ENCODE measurements at regions not wholly inside any gene's neighbourhood (a gene's known extent, or its start where the extent isn't known, plus 50 kb on each side); places are given as distances from the start of the nearest gene placed in this dataset.
"Not testable (repeated sequence)": the region's sequence is repeated elsewhere in the genome, so short reads cannot be mapped to it uniquely, and the experiment has no call there.

DNA sequence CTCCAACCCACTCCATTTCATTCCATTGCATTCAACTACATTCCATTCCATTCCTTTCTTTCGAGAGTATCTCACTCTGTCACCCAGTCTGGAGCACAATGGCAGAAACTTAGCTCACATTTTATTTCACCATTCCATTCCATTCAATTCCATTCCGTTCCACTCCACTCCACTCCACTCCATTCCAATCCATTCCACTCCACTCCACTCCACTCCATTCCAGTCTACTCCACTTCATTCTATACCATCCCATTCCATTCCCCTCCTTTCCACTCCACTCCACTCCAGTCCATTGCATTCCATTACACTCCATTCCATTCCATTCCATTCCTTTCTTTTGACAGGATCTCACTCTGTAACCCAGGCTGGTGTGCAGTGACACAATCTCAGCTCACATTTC, 1466.3 kb downstream of the TSPY10 start:
- H2BK12ac ChIP-seq (ENCODE audit: insufficient read length, low read depth, low read length): no peak overlapping the region
- Mint-ChIP-seq H3K27me3 (ENCODE audit: low read depth) (no peaks in the 10 kb centered on the region), H3K9me3 (peaks cover 88 to 99% of the 10 kb centered on the region in 2 experiments), H3K4me3 (no peak overlapping the region), H3K36me3 (ENCODE audit: insufficient read depth in 1 of 3, low read depth in 3 of 3) (peaks cover 16 to 43% (median 26%) of the 10 kb centered on the region in 3 experiments; a peak in 5 of 7 replicates), H3K4me1 (no peaks in the 10 kb centered on the region), H3K27ac (no peak overlapping the region)
- H3K79me1 ChIP-seq (ENCODE audit: insufficient read depth, low read depth, low read length, poor library complexity, severe bottlenecking): no peaks in the 10 kb centered on the region
- H4K5ac ChIP-seq (ENCODE audit: insufficient read length, low read depth, low read length): no peak overlapping the region
- H2BK5ac ChIP-seq (ENCODE audit: insufficient read length, low read length): no peak overlapping the region
- no peak overlapping the region for H2BK120ac ChIP-seq (ENCODE audit: low read depth, low read length, poor library complexity, severe bottlenecking)
- no peak overlapping the region for H2BK20ac ChIP-seq (ENCODE audit: low read depth, low read length, poor library complexity, severe bottlenecking)
- H3K23me2 ChIP-seq (ENCODE audit: insufficient read length, low read depth, low read length, poor library complexity, severe bottlenecking): no peaks in the 10 kb centered on the region
- no peak overlapping the region for H3K56ac ChIP-seq (ENCODE audit: insufficient read length, low read depth, low read length)
- H3K4ac ChIP-seq (ENCODE audit: low read depth, low read length): no peak overlapping the region
- no peak for TF ChIP-seq CTCF (conservative IDR thresholded peaks at IDR 0.05)
- no peak overlapping the region for H2AK5ac ChIP-seq (ENCODE audit: insufficient read length, low read length)
- H3K27me3 ChIP-seq (ENCODE audit: insufficient read depth, low read length): no peaks in the 10 kb centered on the region
- H3K23ac ChIP-seq (ENCODE audit: insufficient read length, low read depth, low read length): no peak overlapping the region
- no peak overlapping the region for H3K18ac ChIP-seq (ENCODE audit: insufficient read length, low read depth, low read length)
- H4K91ac ChIP-seq (ENCODE audit: insufficient read length, low read depth, low read length): no peak overlapping the region
- no peak overlapping the region for H3K14ac ChIP-seq (ENCODE audit: insufficient read depth, low read length)
- no peak for DNase-seq
- no peaks in the 10 kb centered on the region for H4K20me1 ChIP-seq (ENCODE audit: control insufficient read depth, insufficient read depth, insufficient read length)
- H3K4me1 ChIP-seq (ENCODE audit: insufficient read depth, low read length): no peaks in the 10 kb centered on the region
- H4K8ac ChIP-seq (replicated peaks; ENCODE audit: insufficient read length, low read depth, low read length): no peak overlapping the region
- no peak overlapping the region for H2AFZ ChIP-seq (ENCODE audit: low read length)
- H3K9ac ChIP-seq (ENCODE audit: extremely low read depth, insufficient read length, low read length): no peak overlapping the region
- H3T11ph ChIP-seq (ENCODE audit: low read length): no peak overlapping the region
- WGBS (ENCODE audit: extremely low coverage, insufficient read length, low lambda C conversion rate): 100% methylated on average over 1 of the region's 2 CpGs
- H3K9me3 ChIP-seq (ENCODE audit: control insufficient read depth, low read depth, low read length): peaks cover 98% of the 10 kb centered on the region
- H3K27ac ChIP-seq (ENCODE audit: insufficient read length, low read depth, low read length): no peak overlapping the region
- H2BK15ac ChIP-seq (ENCODE audit: low read depth, low read length): no peak overlapping the region
- no peaks in the 10 kb centered on the region for H3K79me2 ChIP-seq (ENCODE audit: insufficient read depth, low read length)
- no peak overlapping the region for H3K4me2 ChIP-seq (ENCODE audit: insufficient read depth, insufficient read length, low read length)

DNA sequence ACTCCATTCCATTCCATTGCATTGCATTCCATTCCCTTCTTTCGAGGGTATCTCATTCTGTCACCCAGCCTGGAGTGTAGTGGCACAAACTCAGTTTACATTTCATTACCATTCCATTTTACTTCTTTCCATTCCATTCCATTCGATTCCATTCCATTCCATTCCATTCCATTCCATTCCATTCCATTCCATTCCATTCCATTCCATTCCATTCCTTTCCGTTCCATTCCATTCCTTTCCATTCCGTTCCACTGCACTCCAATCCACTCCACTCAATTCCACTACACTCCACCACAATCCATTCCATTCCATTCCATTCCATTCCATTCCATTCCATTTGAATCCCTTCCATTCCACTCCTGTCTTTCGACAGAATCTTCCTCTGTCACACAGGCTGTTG, 1472.0 kb downstream of the TSPY10 start:
- not testable (repeated sequence) for H3K9ac ChIP-seq (ENCODE audit: extremely low read depth, insufficient read length, low read length); H4K91ac ChIP-seq (ENCODE audit: insufficient read length, low read depth, low read length); H3K27ac ChIP-seq (ENCODE audit: insufficient read length, low read depth, low read length); H3K23ac ChIP-seq (ENCODE audit: insufficient read length, low read depth, low read length); H3K4me3 Mint-ChIP-seq; H2AK5ac ChIP-seq (ENCODE audit: insufficient read length, low read length); H3K18ac ChIP-seq (ENCODE audit: insufficient read length, low read depth, low read length); H2BK15ac ChIP-seq (ENCODE audit: low read depth, low read length); H4K8ac ChIP-seq (replicated peaks; ENCODE audit: insufficient read length, low read depth, low read length); H4K5ac ChIP-seq (ENCODE audit: insufficient read length, low read depth, low read length); H3K4me1 Mint-ChIP-seq; H2BK5ac ChIP-seq (ENCODE audit: insufficient read length, low read length); H3K56ac ChIP-seq (ENCODE audit: insufficient read length, low read depth, low read length); H3K79me2 ChIP-seq (ENCODE audit: insufficient read depth, low read length); H3T11ph ChIP-seq (ENCODE audit: low read length); H3K27me3 ChIP-seq (ENCODE audit: insufficient read depth, low read length); H3K79me1 ChIP-seq (ENCODE audit: insufficient read depth, low read depth, low read length, poor library complexity, severe bottlenecking); H3K27me3 Mint-ChIP-seq (ENCODE audit: low read depth); H3K23me2 ChIP-seq (ENCODE audit: insufficient read length, low read depth, low read length, poor library complexity, severe bottlenecking); H4K20me1 ChIP-seq (ENCODE audit: control insufficient read depth, insufficient read depth, insufficient read length); H2BK20ac ChIP-seq (ENCODE audit: low read depth, low read length, poor library complexity, severe bottlenecking); H2BK120ac ChIP-seq (ENCODE audit: low read depth, low read length, poor library complexity, severe bottlenecking); DNase-seq; H2AFZ ChIP-seq (ENCODE audit: low read length); H3K4me1 ChIP-seq (ENCODE audit: insufficient read depth, low read length); H3K27ac Mint-ChIP-seq; H3K4me2 ChIP-seq (ENCODE audit: insufficient read depth, insufficient read length, low read length); H2BK12ac ChIP-seq (ENCODE audit: insufficient read length, low read depth, low read length); H3K4ac ChIP-seq (ENCODE audit: low read depth, low read length); H3K14ac ChIP-seq (ENCODE audit: insufficient read depth, low read length)
- peaks cover 13 to 20% (median 20%) of the 10 kb centered on the region in 3 experiments; a peak in 6 of 7 replicates for H3K36me3 Mint-ChIP-seq (ENCODE audit: insufficient read depth in 1 of 3, low read depth in 3 of 3)
- H3K9me3 Mint-ChIP-seq: peaks cover 71 to 84% of the 10 kb centered on the region in 2 experiments
- peaks cover 88% of the 10 kb centered on the region for H3K9me3 ChIP-seq (ENCODE audit: control insufficient read depth, low read depth, low read length)
- WGBS (ENCODE audit: extremely low coverage, insufficient read length, low lambda C conversion rate): 100% methylated on average over 3 of the region's 5 CpGs

Data from H9 (cell line).